ENCODE measurements at regions not wholly inside any gene's neighbourhood (a gene's known extent, or its start where the extent isn't known, plus 50 kb on each side); places are given as distances from the start of the nearest gene placed in this dataset.
A peak's percentile ranks its signal among the peaks of the same experiment; 100 is the strongest.
"Not testable (repeated sequence)": the region's sequence is repeated elsewhere in the genome, so short reads cannot be mapped to it uniquely, and the experiment has no call there.

DNA sequence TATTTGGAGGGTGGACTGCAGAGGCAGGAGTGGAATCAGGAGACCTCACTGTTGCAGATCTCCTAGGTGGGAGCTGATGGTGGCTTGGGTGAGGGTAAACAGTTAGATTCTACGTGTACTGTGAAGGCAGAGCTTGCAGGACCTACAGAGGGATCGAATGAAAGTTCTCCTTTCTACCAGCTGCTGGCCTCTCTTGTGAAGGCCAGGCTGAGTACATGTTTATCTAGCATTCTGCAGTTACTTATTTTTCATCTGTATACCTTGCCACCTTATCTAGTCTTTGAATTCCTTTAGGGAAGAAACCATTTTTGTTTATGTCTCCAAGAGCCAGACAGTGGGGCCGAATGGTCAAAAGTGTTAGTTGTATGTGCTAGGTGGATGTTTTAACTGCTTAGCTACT lies 57.6 kb downstream of the PTTG1 start:
- DNase-seq, result no peak

- peak in 1 of 5 experiments; percentile 45 for DNase-seq
Observed at GRCh38 chr5:160479926-160480325, 58.3 kb downstream of the PTTG1 start.

DNA sequence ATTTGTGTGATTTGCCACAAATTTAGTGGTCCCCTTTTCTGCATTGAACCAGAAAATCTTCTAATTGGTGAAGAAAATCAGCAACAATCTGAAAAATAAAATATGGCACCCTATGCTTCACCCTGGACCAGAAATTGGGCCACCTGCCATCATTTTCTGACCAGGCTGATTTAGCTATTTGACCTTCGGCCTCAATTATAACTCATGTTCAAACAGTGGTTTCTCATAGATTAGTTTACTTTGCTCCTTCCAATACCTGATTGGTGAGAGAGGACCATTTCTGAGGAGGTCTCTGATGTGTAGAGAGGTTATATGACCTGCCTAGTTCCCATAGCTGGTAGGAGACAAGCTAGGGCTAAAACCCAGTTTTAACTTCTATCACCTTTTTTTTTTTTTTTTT lies 59.0 kb downstream of the PTTG1 start:
- DNase-seq, result no peak

GRCh38 chr5:160484678-160485077 lies 63.0 kb downstream of the PTTG1 start:
- no peak for DNase-seq

DNA sequence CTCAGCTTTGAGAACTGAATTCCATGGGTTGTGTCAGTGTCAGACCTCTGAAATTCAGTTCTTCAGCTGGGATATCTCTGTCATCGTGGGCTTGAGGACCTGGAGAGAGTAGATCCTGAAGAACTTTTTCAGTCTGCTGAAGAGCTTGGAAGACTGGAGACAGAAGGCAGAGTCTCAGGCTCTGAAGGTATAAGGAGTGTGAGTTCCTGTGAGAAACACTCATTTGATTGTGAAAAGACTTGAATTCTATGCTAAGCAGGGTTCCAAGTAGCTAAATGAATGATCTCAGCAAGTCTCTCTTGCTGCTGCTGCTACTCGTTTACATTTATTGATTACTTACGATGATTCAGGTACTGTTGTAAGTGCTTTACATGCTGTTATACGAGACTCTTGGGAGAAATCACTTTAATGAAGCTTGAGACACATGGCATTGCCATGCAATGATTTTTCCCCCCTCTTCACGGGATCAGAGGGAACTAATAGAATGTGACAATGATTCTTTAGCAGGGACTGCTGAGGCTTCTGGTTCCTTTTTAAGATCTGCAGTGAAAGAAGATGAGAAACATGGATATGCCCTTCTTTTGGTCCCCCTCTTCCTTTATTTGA lies 63.8 kb downstream of the PTTG1 start:
- DNase-seq, result no peak

DNA sequence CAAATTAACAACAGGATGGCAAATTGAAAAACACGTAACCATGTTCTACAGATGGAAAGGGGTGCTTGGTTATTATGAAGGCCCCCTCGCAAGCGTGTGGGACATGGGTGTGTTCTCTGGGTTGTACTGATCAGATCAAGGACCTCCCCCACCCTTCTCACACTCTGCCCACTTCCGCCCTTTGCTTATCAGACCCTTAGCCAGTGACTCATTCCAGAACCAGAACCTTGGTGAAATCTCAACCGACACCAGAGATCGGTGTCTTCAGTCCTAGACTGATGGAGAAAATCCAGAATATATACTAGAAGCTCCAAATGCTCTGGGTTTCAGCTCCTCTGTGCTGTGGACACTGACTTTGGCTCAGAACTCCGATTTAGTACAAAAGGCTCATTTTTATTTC lies 64.9 kb downstream of the PTTG1 start:
- peak in 4 of 5 experiments; percentile 25 to 97 (median 46) for DNase-seq

GRCh38 chr5:160488394-160489325 lies 67.0 kb downstream of the PTTG1 start:
- DNase-seq, result no peak

DNA sequence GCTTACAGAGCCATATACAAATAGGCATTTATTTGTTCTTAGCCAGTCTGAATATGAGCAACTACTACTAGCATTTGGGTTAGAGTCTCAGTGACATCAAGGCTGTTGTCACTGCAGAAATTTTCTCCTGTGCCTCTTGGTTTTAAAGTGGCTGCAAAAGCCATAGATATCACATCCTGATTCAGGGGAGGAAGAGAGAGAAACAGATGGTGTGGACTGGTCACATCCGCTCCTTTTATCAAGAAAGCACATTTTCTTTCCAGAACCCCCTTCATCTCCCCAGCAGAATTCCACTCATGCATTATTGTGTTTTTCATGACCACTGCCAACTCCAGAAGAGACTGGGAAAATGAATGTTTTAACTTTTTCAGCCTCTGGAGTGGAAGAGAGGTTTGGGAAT lies 69.8 kb downstream of the PTTG1 start:
- no peak for DNase-seq

- no peak for DNase-seq
Observed at GRCh38 chr5:160492565-160492964, 70.9 kb downstream of the PTTG1 start.

GRCh38 chr5:160493806-160494338 lies 72.2 kb downstream of the PTTG1 start:
- no peak for DNase-seq

GRCh38 chr5:160494451-160494850 lies 72.8 kb downstream of the PTTG1 start:
- DNase-seq, result no peak

GRCh38 chr5:160496334-160496733 lies 74.7 kb downstream of the PTTG1 start:
- DNase-seq, result peak in 1 of 5 experiments; percentile 9

DNA sequence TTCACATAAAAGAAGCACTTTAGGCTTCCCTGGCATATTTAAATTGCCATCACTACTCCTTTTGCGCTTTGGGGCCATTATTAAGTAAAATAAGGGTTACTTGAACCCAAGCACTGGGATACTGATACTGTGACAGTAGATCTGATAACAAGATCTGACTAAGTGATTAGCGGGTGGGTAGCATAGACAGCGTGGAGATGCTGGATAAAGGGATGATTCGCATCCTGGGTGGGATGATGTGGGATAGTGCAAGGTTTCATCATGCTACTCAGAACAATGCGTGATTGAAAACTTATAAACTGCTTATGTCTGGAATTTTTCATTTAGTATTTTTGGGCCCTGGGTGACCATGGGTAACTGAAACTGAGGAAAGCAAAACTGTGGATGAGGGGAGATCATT lies 75.1 kb downstream of the PTTG1 start:
- DNase-seq, result no peak

GRCh38 chr5:160497878-160498277 lies 76.2 kb downstream of the PTTG1 start:
- no peak for DNase-seq

DNA sequence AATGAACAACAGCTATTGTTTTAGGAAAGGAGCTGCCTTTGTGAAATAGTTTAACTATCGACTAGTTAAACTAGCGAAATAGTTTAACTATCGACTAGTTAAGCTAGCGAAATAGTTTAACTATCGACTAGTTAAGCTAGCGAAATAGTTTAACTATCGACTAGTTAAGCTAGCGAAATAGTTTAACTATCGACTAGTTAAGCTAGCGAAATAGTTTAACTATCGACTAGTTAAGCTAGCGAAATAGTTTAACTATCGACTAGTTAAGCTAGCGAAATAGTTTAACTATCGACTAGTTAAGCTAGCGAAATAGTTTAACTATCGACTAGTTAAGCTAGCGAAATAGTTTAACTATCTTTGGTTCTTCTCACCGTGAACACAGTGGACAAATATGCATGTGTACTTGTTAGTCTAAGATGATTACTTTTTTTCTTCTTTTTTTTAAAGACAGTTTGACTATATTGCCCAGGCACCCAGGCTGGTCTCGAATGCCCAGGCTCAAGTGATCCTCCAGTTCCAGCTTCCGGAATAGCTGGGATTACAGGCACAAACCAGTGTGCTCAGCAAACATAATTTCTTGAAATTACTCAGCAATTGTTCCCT lies 76.9 kb downstream of the PTTG1 start:
- not testable (repeated sequence) for DNase-seq

DNA sequence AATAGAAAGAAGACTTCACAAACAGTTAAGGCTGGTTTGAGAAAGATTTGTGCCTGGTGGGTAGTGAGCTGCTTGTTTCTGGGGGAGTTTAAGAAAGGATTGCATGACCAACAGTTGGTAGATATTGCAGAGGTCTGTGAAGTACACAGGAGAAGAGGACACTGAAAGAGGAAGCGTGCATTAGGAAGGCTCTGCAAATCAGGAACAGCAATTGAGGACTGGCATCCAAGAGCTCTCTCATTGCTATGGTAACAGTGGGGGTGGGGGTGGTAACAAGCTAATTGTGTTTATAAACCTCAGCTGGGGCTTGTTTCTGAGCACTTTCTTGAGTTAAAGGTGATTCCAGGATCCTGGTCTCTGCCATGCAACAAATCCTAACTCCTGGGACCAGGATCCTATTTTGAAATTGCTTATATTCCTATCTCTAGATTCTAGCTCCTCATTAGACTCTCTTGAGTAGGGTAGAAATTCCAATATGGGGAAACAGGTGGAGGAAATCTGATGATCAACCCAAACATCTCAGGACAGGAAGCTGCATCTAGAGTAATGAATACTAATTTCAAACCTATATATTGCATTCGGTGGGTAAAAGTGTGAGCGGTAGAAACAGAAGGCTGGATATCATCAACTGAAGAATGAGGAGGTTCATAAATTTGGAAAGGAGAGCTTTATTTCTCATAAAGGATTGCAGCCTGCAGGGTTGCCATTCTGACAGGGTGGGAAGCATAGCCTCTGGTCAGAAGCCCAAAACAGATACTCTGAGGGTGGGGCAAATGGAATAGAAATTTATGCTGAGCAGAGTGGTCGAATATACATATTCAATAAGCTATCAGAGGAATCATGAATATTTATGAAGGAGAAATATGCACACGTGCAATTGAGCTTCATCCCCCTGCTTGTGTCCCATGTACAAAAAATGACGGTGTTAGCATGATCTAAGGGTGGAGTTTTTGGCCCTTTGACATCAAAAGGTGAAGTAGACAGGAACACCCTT lies 79.4 kb downstream of the PTTG1 start:
- DNase-seq, result no peak

GRCh38 chr5:160504906-160505305 lies 83.3 kb downstream of the PTTG1 start:
- peak in 1 of 5 experiments; percentile 50 for DNase-seq

GRCh38 chr5:160506006-160507004 lies 84.7 kb downstream of the PTTG1 start:
- DNase-seq, result peak; percentile 45 to 95 (median 73)

DNA sequence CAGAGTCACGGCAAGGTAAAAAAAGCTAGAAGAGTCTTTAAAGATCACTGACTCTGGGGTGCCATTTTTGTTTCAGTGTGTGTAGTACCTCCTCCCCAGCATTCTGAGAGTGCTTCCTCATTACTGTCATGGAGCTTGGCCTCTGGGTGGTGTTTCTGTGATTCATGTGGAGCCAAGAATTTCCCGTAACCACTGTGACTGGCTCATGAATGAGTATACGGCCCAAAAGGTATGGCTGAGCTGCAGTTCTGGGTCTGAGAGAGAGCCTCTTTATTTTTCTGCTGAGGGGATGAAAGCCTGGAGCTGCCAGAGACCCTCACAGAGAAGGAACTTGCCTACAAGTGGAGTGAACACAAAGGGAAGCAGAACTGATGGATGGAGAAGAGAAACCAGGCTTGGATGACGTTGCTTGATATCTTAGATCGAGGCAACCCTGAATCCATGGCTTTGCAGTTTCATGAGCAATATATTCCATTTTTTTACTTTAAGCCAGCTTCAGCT lies 85.6 kb downstream of the PTTG1 start:
- peak in 2 of 5 experiments; percentile 19 to 30 for DNase-seq

DNA sequence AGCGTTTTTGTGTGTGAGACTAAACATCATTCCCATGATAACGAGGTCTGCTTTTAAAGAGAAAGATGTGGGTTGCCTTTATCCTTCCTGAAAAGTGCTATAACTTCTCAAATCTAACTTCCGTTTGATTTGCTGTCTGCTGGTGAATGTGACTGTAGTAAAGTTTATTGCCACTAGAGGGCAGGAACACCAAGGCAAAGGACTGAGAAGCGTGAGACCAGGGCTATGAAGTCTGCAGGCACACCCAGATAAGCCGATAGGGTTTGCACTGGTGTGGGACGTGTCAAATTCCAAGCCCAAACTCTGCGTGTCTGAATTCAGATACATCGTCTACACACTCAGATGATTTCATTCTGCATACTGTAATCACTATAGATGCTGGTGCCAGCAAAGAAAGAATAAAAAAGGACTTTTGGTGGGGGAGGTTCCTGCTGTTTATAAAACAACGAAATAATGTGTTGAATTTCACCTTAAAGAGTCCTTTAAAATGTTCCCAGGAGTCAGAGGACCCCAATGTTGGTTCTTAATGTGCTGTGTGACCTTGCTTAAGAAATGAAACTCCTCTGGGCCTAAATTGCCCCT lies 87.2 kb downstream of the PTTG1 start:
- peak in 4 of 5 experiments; percentile 11 to 91 (median 48) for DNase-seq
